Brain microvascular endothelial cell (primary cell): ENCODE measurements at regions not wholly inside any gene's neighbourhood (a gene's known extent, or its start where the extent isn't known, plus 50 kb on each side); places are given as distances from the start of the nearest gene placed in this dataset.

ENCODE experiments used
- DNase-seq: peaks from one replicate; pipeline ENCODE4 v3.0.0-alpha.2; 2020
- H3K27ac ChIP-seq: fragments of 250-450 bp; sonication (Bioruptor Pico); 2 replicates; pipeline ENCODE4 v1.5.1; 2020; ENCODE audit warnings: mild to moderate bottlenecking, moderate library complexity
- H3K27me3 ChIP-seq: fragments of 250-450 bp; sonication (Bioruptor Pico); replicated peaks from 2 replicates; pipeline ENCODE4 v1.5.1; 2020; ENCODE audit warnings: mild to moderate bottlenecking
- H3K36me3 ChIP-seq: fragments of 250-450 bp; sonication (Bioruptor Pico); replicated peaks from 2 replicates; pipeline ENCODE4 v1.5.1; 2020; ENCODE audit warnings: mild to moderate bottlenecking
- H3K4me3 ChIP-seq: 2 replicates; pipeline ENCODE4 v1.5.1; 2011; ENCODE audit warnings: low read depth, mild to moderate bottlenecking, control low read depth, low read length, moderate library complexity
- in situ Hi-C: cut with HindIII; loops from 2 replicates; pipeline ENCODE4 v1.10.0; 2017; ENCODE audit warnings: low sequenced_read_pairs, low pct_ligation_motif_present
- TF ChIP-seq, protein P1 (sequence below): IDR thresholded peaks from 2 replicates; pipeline ENCODE4 v1.5.1; 2011; ENCODE audit warnings: low read depth, mild to moderate bottlenecking, moderate library complexity, low read length, control low read depth, inconsistent platforms; ENCODE audit errors: missing control alignments

- DNase-seq = no peak
- H3K27me3 ChIP-seq = no peaks in the 10 kb centered on the region
- H3K36me3 ChIP-seq = no peaks in the 10 kb centered on the region
- in situ Hi-C loops = no loop called here
- TF ChIP-seq, protein P1, sequence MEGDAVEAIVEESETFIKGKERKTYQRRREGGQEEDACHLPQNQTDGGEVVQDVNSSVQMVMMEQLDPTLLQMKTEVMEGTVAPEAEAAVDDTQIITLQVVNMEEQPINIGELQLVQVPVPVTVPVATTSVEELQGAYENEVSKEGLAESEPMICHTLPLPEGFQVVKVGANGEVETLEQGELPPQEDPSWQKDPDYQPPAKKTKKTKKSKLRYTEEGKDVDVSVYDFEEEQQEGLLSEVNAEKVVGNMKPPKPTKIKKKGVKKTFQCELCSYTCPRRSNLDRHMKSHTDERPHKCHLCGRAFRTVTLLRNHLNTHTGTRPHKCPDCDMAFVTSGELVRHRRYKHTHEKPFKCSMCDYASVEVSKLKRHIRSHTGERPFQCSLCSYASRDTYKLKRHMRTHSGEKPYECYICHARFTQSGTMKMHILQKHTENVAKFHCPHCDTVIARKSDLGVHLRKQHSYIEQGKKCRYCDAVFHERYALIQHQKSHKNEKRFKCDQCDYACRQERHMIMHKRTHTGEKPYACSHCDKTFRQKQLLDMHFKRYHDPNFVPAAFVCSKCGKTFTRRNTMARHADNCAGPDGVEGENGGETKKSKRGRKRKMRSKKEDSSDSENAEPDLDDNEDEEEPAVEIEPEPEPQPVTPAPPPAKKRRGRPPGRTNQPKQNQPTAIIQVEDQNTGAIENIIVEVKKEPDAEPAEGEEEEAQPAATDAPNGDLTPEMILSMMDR = no peak
- no peak overlapping the region for H3K4me3 ChIP-seq
- no peak overlapping the region for H3K27ac ChIP-seq
Observed at GRCh38 chr5:167208911-167209310, 1082.5 kb upstream of the WWC1 start.

- H3K27me3 ChIP-seq = no peaks in the 10 kb centered on the region
- no peak overlapping the region for H3K4me3 ChIP-seq
- DNase-seq = no peak
- TF ChIP-seq, protein P1 = peak; percentile 8
- no peaks in the 10 kb centered on the region for H3K36me3 ChIP-seq
- H3K27ac ChIP-seq = no peak overlapping the region
- in situ Hi-C loops = no loop called here
Observed at GRCh38 chr5:167217097-167217743, 1074.2 kb upstream of the WWC1 start.

- Histone ChIP-seq H3K27ac (no peak overlapping the region), H3K4me3 (no peak overlapping the region), H3K27me3 (no peaks in the 10 kb centered on the region), H3K36me3 (no peaks in the 10 kb centered on the region)
- TF ChIP-seq, protein P1 = no peak
- in situ Hi-C loops = no loop called here
- DNase-seq = no peak
Observed at GRCh38 chr5:167219298-167219697, 1072.1 kb upstream of the WWC1 start.

GRCh38 chr5:167226386-167226785, 1065.1 kb upstream of the WWC1 start:
- in situ Hi-C loops = no loop called here
- Histone ChIP-seq H3K4me3 (no peak overlapping the region), H3K27ac (no peak overlapping the region), H3K36me3 (no peaks in the 10 kb centered on the region), H3K27me3 (no peaks in the 10 kb centered on the region)
- TF ChIP-seq, protein P1 = no peak
- DNase-seq = no peak

GRCh38 chr5:167228134-167228533, 1063.3 kb upstream of the WWC1 start:
- Histone ChIP-seq H3K27ac (no peak overlapping the region), H3K4me3 (no peak overlapping the region), H3K36me3 (no peaks in the 10 kb centered on the region), H3K27me3 (no peaks in the 10 kb centered on the region)
- in situ Hi-C loops = no loop called here
- TF ChIP-seq, protein P1 = no peak
- no peak for DNase-seq

DNA sequence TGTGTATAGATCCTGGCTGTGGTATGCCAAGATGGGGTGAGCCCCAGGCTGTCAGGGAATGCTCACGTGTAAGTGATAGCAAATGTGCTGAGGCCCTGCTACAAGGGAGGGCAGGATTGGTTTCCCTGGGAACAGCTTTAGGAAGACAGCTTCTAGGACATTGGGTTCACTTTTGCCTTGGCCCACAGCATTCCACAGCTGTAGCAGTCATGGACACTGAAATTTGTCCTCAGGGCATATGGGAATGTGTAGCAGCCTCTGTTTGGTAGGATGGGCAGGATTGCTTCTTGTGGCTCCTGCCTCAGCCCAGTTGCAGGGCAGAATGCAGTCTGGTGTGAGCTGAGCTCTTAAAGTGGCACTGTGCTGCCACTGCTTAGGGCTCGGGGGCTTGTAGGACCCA, 1061.7 kb upstream of the WWC1 start:
- Histone ChIP-seq H3K4me3 (no peak overlapping the region), H3K36me3 (no peaks in the 10 kb centered on the region), H3K27ac (no peak overlapping the region), H3K27me3 (no peaks in the 10 kb centered on the region)
- TF ChIP-seq, protein P1 = no peak
- no peak for DNase-seq
- in situ Hi-C loops = no loop called here
